HG03469 (cell line): ENCODE measurements at regions not wholly inside any gene's neighbourhood (a gene's known extent, or its start where the extent isn't known, plus 50 kb on each side); places are given as distances from the start of the nearest gene placed in this dataset.

Experiments used
- ATAC-seq: cut with Tn5 transposase; IDR thresholded peaks from one replicate; pipeline ENCODE4 v1.9.1; 2021; ENCODE audit warnings: mild to moderate bottlenecking, moderate library complexity, moderate number of reproducible peaks; ENCODE audit not compliant: unreplicated experiment

- no peak for ATAC-seq
These were observed 165.0 kb downstream of the RSL24D1 start for GRCh38 chr15:55031727-55032126.

DNA sequence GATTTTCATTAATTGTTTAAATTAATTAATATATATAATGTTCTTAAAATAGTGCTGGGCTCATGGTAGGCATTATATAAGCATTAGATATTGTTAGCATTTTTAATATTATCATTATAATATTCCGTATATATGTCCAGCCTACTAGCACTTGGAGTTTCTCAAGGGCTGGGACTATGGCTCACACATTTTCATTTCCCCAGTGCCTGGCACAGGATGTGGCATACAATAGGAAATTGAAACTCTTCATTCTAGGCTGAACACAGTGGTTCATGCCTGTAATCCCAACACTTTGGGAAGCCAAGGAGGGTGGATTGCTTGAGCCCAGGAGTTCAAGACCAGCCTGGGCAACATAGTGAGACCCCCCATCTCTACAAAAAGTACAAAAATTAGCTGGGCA lies 170.4 kb downstream of the RSL24D1 start:
- ATAC-seq = no peak

- ATAC-seq = no peak
These were observed 179.1 kb downstream of the RSL24D1 start for GRCh38 chr15:55017635-55018034.

DNA sequence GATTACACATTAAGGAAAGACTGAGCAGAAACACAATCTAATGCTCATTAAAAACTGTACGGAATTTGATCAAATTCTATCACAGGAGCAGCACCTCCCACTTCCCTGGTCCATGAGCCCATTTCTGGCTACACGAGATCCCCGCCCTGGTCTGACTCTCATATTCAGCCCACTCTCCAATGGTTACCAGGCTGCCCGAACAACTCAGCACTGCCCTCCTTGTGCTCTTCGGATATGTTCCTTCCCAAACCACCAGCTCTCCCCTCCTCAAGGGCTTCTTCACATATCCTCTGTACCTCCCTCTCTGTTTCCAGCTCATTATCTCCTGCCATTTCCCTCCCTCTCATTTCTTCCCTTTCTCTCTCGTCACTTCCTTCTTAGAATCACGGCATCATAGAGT lies 180.5 kb downstream of the RSL24D1 start:
- no peak for ATAC-seq

- ATAC-seq = no peak
These were observed 181.7 kb downstream of the RSL24D1 start for GRCh38 chr15:55015093-55015445.

- no peak for ATAC-seq
These were observed 182.2 kb downstream of the RSL24D1 start for GRCh38 chr15:55014391-55015092.

DNA sequence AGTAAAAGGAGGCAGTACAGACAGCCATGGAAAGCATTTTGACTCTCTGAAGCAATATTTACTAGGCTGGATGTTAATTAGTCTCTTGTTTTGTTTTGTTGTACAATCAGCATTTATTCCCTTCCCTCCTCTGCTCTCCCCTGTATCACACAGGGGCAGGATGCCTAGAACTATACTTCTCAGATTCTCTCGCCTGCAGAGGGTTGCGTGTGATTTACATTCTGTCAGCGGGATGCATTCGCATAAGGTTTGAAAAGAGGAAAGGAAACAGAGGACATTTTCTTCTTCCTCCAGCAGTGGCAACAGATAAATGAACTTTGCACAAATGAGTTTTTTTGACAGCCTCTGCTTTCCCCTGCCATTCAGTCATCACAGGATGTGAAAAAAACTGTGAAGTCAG lies 188.3 kb downstream of the RSL24D1 start:
- no peak for ATAC-seq

- no peak for ATAC-seq
These were observed 189.2 kb downstream of the RSL24D1 start for GRCh38 chr15:55007561-55007960.

DNA sequence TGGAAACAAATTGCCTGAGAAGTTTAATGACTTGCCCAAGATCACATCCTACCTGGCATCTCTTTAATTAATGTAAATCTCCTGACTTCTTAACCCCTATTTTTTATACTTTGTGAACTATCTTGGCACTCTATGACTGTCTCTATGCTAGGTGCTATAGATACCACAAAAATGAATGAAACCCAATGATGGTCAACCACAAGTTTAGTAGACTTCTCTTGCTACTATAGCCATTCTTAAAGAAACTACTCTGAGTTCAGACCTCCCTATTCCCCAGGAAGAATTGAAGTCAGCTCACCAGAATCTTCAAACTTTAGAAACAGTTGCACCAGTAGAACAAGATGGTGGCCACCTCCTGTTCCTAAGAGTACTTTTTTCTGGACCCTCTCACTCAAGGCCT lies 191.1 kb downstream of the RSL24D1 start:
- ATAC-seq = no peak

- no peak for ATAC-seq
These were observed 192.5 kb downstream of the RSL24D1 start for GRCh38 chr15:55003965-55004873.

DNA sequence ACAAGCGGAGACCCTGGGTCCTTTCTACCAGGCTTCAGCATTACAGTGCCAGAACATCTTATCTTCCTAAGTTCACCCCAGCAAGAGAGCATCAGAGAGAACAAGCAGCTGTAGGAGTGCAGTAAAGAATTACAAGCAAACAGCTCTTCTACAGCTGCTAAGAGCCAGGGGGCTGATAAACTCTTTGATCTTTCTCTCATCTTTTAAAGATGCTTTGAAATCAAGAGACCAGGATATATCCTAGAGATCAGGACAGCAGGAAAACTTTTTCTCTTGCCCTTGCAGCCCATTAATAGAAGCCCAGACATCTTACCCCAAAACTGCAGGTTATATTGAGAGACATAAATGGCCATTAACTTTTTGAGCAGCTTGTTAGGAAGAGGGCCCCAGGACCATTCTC lies 198.1 kb downstream of the RSL24D1 start:
- no peak for ATAC-seq

DNA sequence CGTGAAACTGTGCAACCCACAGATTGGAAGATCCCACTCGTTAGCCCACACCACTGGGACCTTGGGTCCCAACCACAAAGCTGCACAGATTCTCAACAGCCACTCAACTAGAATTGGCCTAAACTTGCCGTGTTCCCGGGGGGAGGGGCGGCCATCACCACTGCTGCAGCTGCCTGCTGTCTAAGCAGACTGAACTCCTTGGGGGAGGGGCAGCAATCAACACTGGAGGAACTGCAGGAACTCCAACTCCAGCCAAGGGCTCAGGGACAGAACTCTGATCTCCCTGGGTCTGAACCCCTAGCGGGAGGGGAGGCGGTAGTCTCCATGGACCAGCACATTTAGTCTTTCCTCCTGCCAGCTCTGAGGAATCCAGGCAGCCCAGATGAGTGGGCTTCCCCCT lies 205.9 kb downstream of the RSL24D1 start:
- no peak for ATAC-seq

GRCh38 chr15:54987881-54988280 lies 208.9 kb downstream of the RSL24D1 start:
- no peak for ATAC-seq

DNA sequence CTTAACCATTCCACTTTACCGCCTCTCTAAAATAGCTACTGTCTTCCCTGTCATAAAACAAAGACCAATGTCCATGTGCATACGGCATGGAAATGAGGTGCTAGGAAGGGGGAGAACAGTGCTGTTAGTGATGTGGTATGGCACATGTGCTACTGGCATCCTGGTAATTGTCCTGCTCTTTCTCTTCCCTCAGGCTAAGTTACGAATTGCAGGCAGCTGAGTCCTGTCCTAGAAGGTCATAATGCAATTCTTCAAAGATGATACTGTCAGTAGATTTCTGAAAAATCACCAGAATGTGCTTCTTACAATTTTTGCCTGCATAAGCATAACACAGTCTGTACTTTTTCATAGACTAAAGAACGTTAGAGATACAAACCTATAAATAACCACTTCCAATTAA lies 216.8 kb downstream of the RSL24D1 start:
- ATAC-seq = no peak

DNA sequence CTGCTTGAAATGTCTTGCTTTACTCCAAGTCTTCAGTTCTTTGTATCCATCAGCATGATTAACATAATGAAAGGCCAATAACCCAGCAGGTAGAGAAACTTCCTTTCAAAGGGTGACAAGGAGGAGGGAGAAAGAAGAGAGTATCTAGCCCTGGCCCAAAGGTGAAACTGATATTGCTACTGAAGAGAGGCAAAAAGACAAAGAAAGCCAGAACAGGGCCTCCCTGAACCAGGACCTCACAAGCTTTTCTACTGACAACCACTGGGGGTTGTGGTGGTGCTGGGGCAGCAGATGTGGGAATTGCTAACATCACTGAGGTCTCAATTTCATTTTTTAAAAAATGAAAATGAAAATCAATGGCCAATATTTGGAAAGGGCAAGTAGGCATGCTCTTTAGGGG lies 234.1 kb downstream of the RSL24D1 start:
- no peak for ATAC-seq

DNA sequence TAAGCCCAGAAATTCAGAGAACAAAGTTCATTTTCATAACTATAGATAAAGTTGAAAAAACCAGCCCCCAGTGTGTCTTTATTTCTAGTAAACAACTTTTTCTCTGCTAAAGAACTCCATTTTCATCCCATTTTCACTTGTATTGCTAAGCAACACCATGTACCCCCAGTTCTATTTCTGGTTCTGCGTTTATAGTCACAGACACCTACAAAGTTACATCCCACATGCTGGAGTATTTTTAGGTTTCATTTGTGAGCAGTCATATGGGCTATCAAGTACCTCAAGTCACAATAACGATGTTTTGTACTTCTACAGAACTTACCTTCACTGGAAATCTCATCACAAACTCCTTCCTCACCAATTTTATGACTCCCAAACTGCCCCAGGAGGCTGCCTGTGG lies 236.5 kb downstream of the RSL24D1 start:
- no peak for ATAC-seq

GRCh38 chr15:54941417-54941816 lies 255.3 kb downstream of the RSL24D1 start:
- no peak for ATAC-seq

- ATAC-seq = no peak
These were observed 279.4 kb downstream of the RSL24D1 start for GRCh38 chr15:54917312-54917711.

- ATAC-seq = no peak
These were observed 281.4 kb downstream of the RSL24D1 start for GRCh38 chr15:54915380-54915779.

GRCh38 chr15:54884312-54884711 lies 312.4 kb downstream of the RSL24D1 start:
- ATAC-seq = no peak

- ATAC-seq = no peak
These were observed 336.8 kb downstream of the RSL24D1 start for GRCh38 chr15:54859982-54860381.

DNA sequence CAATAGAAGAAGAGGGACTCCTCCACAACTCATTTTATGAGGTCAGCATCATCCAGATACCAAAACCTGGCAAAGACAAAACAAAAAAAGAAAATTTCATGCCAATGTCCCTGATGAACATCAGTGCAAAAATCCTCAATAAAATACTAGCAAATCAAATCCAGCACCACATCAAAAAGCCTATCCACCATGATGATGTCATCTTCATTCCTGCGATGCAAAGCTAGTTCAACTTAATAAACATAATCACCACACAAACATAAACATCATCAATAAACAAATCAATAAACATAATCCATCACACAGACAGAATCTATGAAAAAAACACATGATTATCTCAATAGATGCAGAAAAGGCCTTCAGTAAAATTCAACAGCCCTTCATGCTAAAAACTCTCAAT lies 342.1 kb downstream of the RSL24D1 start:
- no peak for ATAC-seq
